Inflammatory macrophage treated with lipopolysaccharide for 1 hour (primary cell): ENCODE measurements at regions not wholly inside any gene's neighbourhood (a gene's known extent, or its start where the extent isn't known, plus 50 kb on each side); places are given as distances from the start of the nearest gene placed in this dataset.
"Not testable (repeated sequence)": the region's sequence is repeated elsewhere in the genome, so short reads cannot be mapped to it uniquely, and the experiment has no call there.

Experiments used
- DNase-seq, 2 donors: peaks; one replicate each; pipeline ENCODE4 v3.0.0-alpha.2; 2020 to 2022

GRCh38 chr13:81069822-81070221 is 728.9 kb upstream of the SPRY2 start:
- DNase-seq: not testable (repeated sequence)

DNA sequence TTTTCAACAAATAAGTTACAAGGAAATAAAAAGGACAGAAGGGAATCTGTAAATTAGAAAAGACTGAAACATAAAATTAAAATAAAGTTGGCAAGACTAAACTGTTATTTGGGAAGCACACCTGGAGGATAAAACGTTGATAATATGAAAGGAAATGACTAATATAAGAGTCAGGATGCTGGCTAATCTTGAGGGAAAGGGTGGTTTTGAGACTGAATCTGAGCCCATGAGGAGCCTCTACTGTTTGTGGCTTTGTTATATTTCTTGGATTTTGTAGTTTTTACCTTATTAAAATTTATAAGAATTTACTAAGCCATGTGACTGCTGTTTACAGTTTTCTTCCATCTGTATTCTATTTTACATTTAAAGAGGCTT is 718.0 kb upstream of the SPRY2 start:
- DNase-seq: no peak

- no peak for DNase-seq
These were observed 717.4 kb upstream of the SPRY2 start for GRCh38 chr13:81058211-81058915.

DNA sequence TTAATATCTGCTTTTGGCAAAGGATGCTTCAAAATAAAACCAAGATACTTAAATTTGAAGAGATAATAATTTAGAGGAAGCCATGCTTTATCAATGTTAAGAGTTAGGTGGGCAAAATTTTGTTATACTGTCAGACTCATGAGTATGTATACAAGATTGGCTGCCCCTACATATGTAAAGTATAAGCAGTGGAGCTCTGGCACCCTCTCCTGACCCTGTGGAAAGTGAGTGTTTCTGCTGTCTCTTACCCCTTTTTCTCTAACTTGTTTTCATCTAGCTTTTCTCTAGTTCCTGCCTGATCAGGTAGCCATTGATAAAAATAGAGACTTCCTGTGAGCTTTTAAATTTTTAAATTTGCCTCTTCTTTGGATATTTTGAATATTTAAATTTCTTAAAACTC is 710.9 kb upstream of the SPRY2 start:
- DNase-seq: no peak

DNA sequence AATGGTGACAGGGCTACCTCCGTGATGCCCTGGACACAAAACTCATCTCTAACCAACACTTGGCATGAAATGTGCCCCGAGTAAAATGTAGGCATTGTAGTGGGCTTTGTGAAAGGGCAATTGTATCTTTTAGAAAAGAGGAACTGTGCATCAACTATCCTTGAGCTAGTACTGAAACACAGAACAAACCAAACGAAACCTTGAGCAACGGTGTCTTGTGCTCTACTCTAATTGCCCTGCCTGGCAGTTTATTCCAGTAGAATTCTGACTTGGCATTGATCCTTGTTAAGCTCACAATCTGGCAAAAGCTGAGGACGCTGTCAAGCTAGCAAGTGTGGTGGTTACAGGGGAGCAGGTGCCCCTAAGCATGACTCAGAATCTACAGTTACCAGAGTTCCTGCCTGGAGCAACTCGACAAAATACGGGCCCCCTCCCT is 707.1 kb upstream of the SPRY2 start:
- DNase-seq: no peak

GRCh38 chr13:81041761-81042160 is 700.8 kb upstream of the SPRY2 start:
- no peak for DNase-seq

- no peak for DNase-seq
These were observed 691.1 kb upstream of the SPRY2 start for GRCh38 chr13:81031996-81032395.

DNA sequence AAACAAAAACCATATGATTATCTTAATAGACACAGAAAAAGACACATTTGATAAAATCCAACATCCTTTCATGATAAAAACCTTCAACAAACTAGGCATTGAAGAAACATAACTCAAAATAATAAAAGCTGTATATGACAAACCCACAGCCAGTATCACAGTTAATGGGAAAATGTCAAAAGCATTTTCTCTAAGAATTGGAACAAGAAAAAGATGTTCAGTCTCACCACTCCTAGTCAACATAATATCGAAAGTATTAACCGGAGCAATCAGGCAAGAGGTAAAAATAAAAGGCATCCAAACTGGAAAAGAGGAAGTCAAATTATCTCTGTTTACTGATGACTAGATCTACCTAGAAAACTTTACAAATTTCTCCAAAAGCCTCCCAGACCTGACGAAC is 684.2 kb upstream of the SPRY2 start:
- no peak for DNase-seq

DNA sequence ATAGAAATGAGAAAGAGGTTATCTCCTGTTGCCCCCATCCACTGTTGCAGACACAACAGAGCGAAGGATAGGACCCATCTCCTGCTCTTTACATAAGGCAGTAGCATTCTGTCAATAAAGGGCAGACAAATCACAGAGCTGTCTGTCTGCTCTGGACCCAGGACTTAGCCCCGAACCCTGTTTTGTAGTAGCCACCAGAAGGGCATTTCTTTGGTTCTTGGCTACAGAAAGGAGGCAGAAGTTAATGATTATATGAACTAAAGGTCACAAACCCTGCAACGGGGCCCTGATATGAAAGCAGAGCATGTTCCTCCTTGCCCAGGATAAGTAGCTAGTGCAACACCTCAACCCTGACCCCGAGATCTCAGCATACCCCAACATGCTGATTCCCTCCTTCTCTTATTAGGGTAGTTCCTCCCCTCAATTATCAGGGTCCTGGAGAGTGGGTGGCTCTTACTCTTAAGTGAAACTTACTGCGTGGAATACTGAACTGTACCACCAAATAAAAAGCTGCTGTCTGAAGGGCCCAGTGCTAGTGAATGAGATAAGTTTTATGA is 680.4 kb upstream of the SPRY2 start:
- no peak for DNase-seq

DNA sequence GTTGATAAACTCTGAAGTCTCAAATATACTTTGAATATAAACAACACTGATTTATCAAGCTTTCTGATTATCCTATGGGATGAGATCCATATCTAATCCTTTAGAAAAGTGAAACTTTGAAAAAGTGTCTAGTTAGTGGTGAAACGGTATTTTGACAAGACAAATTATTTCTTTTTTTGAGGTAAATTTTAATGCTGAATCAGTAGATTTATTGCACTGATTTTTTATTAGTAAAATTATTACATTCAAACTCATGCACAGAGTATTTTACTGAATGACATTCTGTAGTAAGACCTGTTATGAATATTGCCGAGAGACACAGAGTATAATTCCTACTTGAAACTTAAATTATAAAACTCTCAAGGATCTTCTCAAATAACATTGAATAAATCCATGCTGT is 679.1 kb upstream of the SPRY2 start:
- DNase-seq: no peak

DNA sequence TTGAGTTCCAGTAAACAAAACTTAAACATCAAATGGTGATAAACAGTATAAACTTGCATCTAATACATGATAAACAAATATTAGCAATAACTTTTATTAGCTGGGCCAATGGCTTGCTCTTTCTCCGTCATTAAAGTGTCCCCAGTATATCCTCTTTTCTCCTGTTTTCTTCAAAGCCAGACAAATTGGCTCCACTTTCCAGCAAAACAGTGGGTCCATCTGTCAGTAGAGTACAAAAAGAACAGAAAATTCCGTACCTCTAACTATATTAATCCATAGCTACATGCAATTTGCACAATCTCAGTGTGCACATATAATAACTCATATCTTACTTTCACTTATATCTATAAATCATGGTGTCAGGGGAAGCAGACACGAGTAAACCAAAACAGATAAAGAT is 678.0 kb upstream of the SPRY2 start:
- DNase-seq: no peak

DNA sequence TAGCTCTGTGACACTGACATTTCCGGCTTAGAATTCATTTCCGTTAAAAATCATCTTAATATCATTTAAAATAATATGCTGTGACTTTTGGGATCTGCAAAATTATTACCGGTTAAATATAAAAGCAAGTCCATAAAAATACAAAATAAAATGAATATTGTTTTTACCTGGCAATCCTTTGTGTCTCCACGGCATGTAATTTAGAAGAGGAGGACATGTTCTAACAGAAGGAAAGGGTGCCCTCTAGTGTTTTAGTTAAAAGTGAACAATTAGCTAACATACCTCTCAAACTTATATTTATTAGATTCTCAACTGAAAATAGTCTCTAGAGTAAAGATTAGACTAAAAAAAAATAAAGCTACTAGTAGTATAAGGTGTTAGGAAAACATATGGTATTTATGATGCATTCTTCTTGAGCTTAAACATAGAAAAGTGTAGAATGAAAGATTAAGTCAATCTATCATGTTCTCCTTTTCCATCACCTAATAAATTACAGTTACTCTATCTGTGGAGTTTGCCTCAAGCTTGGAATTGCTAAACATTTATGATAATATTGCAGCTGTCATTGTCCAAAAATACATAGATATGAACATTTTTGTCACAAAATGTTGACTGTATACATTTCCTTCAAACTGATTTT is 676.7 kb upstream of the SPRY2 start:
- DNase-seq: peak; percentile 34 to 70

GRCh38 chr13:81012031-81012430 is 671.1 kb upstream of the SPRY2 start:
- DNase-seq: no peak

DNA sequence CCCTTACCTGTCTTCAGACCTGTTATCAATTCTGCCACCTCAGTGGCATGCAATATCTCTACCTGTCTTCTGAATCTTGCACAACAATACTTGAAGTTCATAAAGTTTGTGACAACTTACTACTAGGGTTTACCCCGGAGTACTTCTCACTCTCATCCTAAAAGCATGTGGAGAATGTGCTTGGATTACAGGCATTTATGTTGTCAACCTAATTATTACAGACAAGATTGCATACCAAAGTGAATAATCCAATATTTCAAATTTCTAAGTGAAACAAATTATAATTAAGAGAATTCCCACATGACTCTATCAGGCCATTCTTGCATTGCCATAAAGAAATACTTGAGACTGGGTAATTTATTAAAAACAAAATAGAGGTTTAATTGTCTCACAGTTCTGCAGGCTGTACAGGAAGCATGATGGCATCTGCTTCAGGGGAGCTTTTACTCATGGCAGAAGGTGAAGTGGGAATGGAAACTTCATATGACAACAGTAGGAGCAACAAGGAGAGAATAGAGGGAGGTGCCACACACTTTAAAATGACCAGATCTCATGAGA is 661.0 kb upstream of the SPRY2 start:
- no peak for DNase-seq

- not testable (repeated sequence) for DNase-seq
These were observed 657.7 kb upstream of the SPRY2 start for GRCh38 chr13:80998603-80999002.

- DNase-seq: no peak
These were observed 648.8 kb upstream of the SPRY2 start for GRCh38 chr13:80989747-80990146.

- DNase-seq: no peak
These were observed 648.3 kb upstream of the SPRY2 start for GRCh38 chr13:80989241-80989640.

DNA sequence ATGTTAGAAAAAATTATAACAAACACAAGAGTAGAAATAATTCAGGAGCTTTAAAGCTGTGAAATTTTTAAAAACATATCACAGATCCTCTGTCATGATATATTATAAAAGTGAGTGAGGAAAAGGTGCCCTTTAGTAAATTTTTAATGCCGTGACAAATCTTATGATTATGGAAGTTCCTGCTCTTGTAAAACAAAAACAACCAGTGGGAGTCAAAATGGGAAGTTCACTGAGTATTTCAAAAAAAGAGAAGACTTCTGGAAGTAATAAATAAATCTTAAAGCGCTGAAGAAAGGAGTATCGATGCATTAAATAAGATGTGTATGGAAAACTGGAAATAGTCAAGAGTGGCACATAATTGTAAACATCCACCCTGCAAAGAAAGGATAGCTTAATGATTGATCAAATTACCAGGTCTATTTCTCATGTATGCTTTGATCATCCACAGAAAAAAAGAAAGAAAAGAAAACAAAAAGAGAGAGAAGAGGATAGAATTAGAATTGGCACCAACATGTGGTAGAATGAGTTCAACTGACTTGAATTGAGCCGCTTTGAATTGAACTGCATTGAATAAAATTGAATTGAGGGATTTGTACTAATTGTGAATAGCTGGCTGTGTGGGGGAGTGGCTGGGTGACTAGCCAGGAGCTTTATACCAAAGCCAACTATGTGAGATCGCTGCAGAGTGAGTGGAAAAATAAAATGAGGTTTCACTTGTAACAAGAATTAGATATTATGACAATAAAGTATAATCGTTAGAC is 647.6 kb upstream of the SPRY2 start:
- peak; percentile 29 to 45 for DNase-seq

- peak; percentile 51 to 80 for DNase-seq
These were observed 638.2 kb upstream of the SPRY2 start for GRCh38 chr13:80979035-80979641.

- DNase-seq: no peak
These were observed 636.2 kb upstream of the SPRY2 start for GRCh38 chr13:80977168-80977567.

DNA sequence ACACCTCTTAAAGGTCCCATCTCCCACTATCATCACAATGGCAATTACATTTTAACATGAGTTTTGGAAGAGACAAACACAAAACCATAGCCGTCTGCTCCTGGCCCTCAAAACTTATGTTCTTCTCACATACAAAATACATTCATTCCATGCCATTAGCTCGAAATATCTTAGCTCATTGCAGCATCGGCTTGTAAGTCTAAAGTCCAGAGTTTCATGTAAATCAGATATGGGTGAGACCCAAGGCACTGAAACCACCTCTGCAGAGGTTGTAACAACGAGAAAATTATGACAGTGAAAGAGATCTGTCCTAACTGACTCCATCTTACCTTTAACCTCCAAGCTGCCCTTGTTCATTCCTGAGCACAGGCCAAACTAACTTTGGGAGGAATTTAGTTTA is 635.0 kb upstream of the SPRY2 start:
- DNase-seq: no peak

GRCh38 chr13:80973721-80974120 is 632.8 kb upstream of the SPRY2 start:
- no peak for DNase-seq
